ENCODE measurements at regions not wholly inside any gene's neighbourhood (a gene's known extent, or its start where the extent isn't known, plus 50 kb on each side); places are given as distances from the start of the nearest gene placed in this dataset.

GRCh38 chr13:34322014-34322742 lies 504.2 kb downstream of the RFC3 start:
- DNase-seq (ENCODE audit: low spot score): no peak

GRCh38 chr13:34322743-34323074 lies 504.8 kb downstream of the RFC3 start:
- DNase-seq (ENCODE audit: low spot score): no peak

- DNase-seq (ENCODE audit: low spot score): no peak
Observed at GRCh38 chr13:34335014-34336007, 517.4 kb downstream of the RFC3 start.

- peak; percentile 69 for DNase-seq (ENCODE audit: low spot score)
Observed at GRCh38 chr13:34338102-34338501, 520.2 kb downstream of the RFC3 start.

GRCh38 chr13:34340534-34340933 lies 522.6 kb downstream of the RFC3 start:
- DNase-seq (ENCODE audit: low spot score): peak; percentile 29

- no peak for DNase-seq (ENCODE audit: low spot score)
Observed at GRCh38 chr13:34343413-34343940, 525.5 kb downstream of the RFC3 start.

- no peak for DNase-seq (ENCODE audit: low spot score)
Observed at GRCh38 chr13:34344816-34345215, 526.9 kb downstream of the RFC3 start.

GRCh38 chr13:34345258-34345965 lies 527.5 kb downstream of the RFC3 start:
- no peak for DNase-seq (ENCODE audit: low spot score)

GRCh38 chr13:34346626-34347025 lies 528.7 kb downstream of the RFC3 start:
- DNase-seq (ENCODE audit: low spot score): no peak

GRCh38 chr13:34347784-34348573 lies 530.0 kb downstream of the RFC3 start:
- DNase-seq (ENCODE audit: low spot score): no peak

GRCh38 chr13:34349091-34349722 lies 531.3 kb downstream of the RFC3 start:
- DNase-seq (ENCODE audit: low spot score): no peak

- no peak for DNase-seq (ENCODE audit: low spot score)
Observed at GRCh38 chr13:34350671-34351070, 532.7 kb downstream of the RFC3 start.

GRCh38 chr13:34351134-34351533 lies 533.2 kb downstream of the RFC3 start:
- no peak for DNase-seq (ENCODE audit: low spot score)

GRCh38 chr13:34352958-34353357 lies 535.0 kb downstream of the RFC3 start:
- no peak for DNase-seq (ENCODE audit: low spot score)

- DNase-seq (ENCODE audit: low spot score): no peak
Observed at GRCh38 chr13:34356686-34357434, 538.9 kb downstream of the RFC3 start.

- no peak for DNase-seq (ENCODE audit: low spot score)
Observed at GRCh38 chr13:34357435-34358232, 539.7 kb downstream of the RFC3 start.

GRCh38 chr13:34358811-34359513 lies 541.0 kb downstream of the RFC3 start:
- DNase-seq (ENCODE audit: low spot score): no peak

- DNase-seq (ENCODE audit: low spot score): no peak
Observed at GRCh38 chr13:34360702-34361101, 542.8 kb downstream of the RFC3 start.

GRCh38 chr13:34361560-34361959 lies 543.6 kb downstream of the RFC3 start:
- DNase-seq (ENCODE audit: low spot score): no peak
